Nephron (organoid): ENCODE measurements at regions not wholly inside any gene's neighbourhood (a gene's known extent, or its start where the extent isn't known, plus 50 kb on each side); places are given as distances from the start of the nearest gene placed in this dataset.
"Not testable (repeated sequence)": the region's sequence is repeated elsewhere in the genome, so short reads cannot be mapped to it uniquely, and the experiment has no call there.

Experiments
- H3K27ac Mint-ChIP-seq, 3 experiments: 2 replicates each; pipeline ENCODE4 v1.8.0; 2020; ENCODE audit warnings: mixed read lengths in 3 of 3, mild to moderate bottlenecking in 2 of 3, moderate library complexity in 1 of 3
- H3K27me3 Mint-ChIP-seq: 2 replicates; pipeline ENCODE4 v1.8.0; 2021; ENCODE audit warnings: low read depth, mild to moderate bottlenecking, moderate library complexity, mixed read lengths
- H3K36me3 Mint-ChIP-seq: 2 replicates; pipeline ENCODE4 v1.8.0; 2020; ENCODE audit warnings: low read depth, mixed read lengths
- H3K4me1 Mint-ChIP-seq: 2 replicates; pipeline ENCODE4 v1.8.0; 2020; ENCODE audit warnings: mixed read lengths
- H3K4me3 Mint-ChIP-seq, 3 experiments: 2 replicates each; pipeline ENCODE4 v1.8.0; 2020; ENCODE audit warnings: mild to moderate bottlenecking in 3 of 3, mixed read lengths in 3 of 3, moderate library complexity in 2 of 3
- H3K9me3 Mint-ChIP-seq: 2 replicates; pipeline ENCODE4 v1.8.0; 2020; ENCODE audit warnings: mixed read lengths

DNA sequence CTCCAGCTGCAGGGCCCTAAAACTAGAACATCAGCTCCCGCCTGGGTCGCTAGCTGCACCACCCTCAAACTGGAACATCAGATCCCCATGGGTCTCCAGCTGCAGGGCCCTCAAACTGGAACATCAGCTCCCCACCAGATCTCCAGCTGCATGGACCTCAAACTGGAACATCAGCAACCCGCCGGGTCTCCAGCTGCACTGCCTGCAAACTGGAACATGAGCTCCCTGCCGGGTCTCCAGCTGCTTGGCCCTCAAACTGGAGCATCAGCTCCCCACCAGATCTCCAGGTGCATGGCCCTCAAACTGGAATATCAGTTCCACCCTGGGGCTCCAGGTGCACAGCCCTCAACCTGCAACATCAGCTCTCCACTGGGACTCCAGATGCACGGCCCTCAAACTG, 82.7 kb downstream of the TFRC start:
- H3K36me3 Mint-ChIP-seq, H3K4me3 Mint-ChIP-seq, H3K9me3 Mint-ChIP-seq, H3K27ac Mint-ChIP-seq: not testable (repeated sequence)
- H3K4me1 Mint-ChIP-seq = peaks cover 12% of the 10 kb centered on the region
- H3K27me3 Mint-ChIP-seq = peaks cover 27% of the 10 kb centered on the region

DNA sequence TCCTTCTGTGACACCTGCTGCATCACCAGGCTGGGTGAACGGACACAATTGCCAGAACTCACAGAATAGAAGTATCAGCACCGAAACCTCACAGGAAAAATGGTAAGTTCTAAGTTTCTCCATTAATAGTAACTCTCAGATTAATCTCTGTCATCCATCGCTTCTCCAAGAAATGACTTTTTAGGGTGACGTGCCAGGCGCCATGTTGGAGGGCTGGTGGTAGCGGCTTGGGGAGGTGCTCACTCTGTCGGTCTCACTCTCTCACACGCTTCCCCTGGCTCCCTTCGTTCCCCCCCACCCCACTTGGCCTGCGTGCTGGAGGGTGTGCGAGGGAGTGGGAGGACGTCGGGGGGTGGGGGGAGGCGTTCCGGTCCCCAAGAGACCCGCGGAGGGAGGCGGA, 85.6 kb downstream of the TFRC start:
- H3K36me3 Mint-ChIP-seq = not testable (repeated sequence)

GRCh38 chr3:195994343-195994742, 86.0 kb upstream of the TNK2 start:
- not testable (repeated sequence) for H3K36me3 Mint-ChIP-seq, H3K9me3 Mint-ChIP-seq, H3K27ac Mint-ChIP-seq
- Mint-ChIP-seq H3K4me3 (peak overlapping the region; percentile 56 to 80 (median 72)), H3K27me3 (peaks cover 10% of the 10 kb centered on the region), H3K4me1 (peaks cover 17% of the 10 kb centered on the region)

More for the DNA sequence above, 85.6 kb downstream of the TFRC start:
- H3K27ac Mint-ChIP-seq, H3K9me3 Mint-ChIP-seq, H3K4me3 Mint-ChIP-seq: not testable (repeated sequence)
- peaks cover 26% of the 10 kb centered on the region for H3K27me3 Mint-ChIP-seq
- peaks cover 12% of the 10 kb centered on the region for H3K4me1 Mint-ChIP-seq

GRCh38 chr3:195993671-195994070, 85.3 kb upstream of the TNK2 start:
- H3K9me3 Mint-ChIP-seq, H3K36me3 Mint-ChIP-seq, H3K4me3 Mint-ChIP-seq, H3K27me3 Mint-ChIP-seq, H3K27ac Mint-ChIP-seq: not testable (repeated sequence)
- peaks cover 20% of the 10 kb centered on the region for H3K4me1 Mint-ChIP-seq

DNA sequence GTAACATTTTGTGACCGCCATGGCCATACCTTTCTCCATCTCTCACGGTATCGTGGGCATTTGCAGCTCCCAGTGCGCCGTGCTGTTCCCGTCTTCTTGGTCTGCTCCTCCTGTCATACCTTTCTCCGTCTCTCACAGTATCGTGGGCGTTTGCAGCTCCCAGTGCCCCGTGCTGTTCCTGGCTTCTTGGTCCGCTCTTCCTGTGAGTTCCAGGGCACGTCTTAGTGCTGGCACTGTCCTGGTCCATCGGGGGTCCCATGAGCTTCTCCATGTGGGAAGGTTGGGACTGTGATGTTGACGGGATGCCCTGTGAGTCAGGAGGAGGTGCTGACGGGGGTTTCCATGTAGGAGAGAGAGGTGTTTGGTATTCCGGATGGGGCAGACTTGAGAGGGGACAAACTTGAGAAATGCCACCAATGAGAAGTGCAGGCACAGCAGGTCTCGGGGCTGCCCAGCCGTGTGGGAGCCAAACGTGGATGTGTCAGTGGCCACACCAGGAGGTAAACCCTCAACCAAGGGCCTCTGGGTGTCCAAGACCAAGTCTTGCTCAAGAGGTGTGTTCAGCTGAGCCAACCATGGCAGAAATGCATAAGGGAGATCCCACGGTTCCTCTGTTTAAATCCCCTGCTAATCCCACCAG, 84.7 kb upstream of the TNK2 start:
- H3K4me3 Mint-ChIP-seq = peak overlapping the region; percentile 39 to 75 (median 53)
- not testable (repeated sequence) for H3K9me3 Mint-ChIP-seq, H3K27me3 Mint-ChIP-seq, H3K36me3 Mint-ChIP-seq
- peaks cover 21% of the 10 kb centered on the region for H3K4me1 Mint-ChIP-seq
- peak overlapping the region in 1 of 3 experiments; percentile 9 for H3K27ac Mint-ChIP-seq

GRCh38 chr3:195991986-195992385, 83.6 kb upstream of the TNK2 start:
- H3K9me3 Mint-ChIP-seq, H3K36me3 Mint-ChIP-seq, H3K27ac Mint-ChIP-seq, H3K27me3 Mint-ChIP-seq: not testable (repeated sequence)
- H3K4me1 Mint-ChIP-seq = peaks cover 21% of the 10 kb centered on the region
- H3K4me3 Mint-ChIP-seq = peak overlapping the region; percentile 73 to 83 (median 77)

- peak overlapping the region; percentile 86 to 94 (median 91) for H3K4me3 Mint-ChIP-seq
- H3K27ac Mint-ChIP-seq = peak overlapping the region; percentile 77 to 87 (median 78)
- not testable (repeated sequence) for H3K27me3 Mint-ChIP-seq, H3K9me3 Mint-ChIP-seq, H3K36me3 Mint-ChIP-seq
- peaks cover 21% of the 10 kb centered on the region for H3K4me1 Mint-ChIP-seq
Observed at GRCh38 chr3:195991243-195991642, 82.9 kb upstream of the TNK2 start.

DNA sequence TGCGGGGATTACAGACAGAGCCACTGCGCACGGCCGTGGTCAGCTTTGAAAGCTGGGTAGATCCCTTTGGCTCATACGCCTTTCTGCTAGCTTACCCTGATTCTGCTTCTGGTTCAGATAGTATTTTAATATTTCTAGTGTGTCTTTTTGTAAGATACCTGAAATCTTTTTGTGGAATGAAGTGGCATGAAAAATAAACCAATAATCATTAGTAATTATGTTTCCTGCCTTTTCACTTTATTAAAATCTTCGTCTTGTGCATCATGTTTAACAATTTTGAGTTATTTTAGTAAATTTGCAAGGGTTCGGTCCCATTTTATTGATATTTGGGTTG, 82.5 kb upstream of the TNK2 start:
- peak overlapping the region; percentile 77 to 87 (median 78) for H3K27ac Mint-ChIP-seq

DNA sequence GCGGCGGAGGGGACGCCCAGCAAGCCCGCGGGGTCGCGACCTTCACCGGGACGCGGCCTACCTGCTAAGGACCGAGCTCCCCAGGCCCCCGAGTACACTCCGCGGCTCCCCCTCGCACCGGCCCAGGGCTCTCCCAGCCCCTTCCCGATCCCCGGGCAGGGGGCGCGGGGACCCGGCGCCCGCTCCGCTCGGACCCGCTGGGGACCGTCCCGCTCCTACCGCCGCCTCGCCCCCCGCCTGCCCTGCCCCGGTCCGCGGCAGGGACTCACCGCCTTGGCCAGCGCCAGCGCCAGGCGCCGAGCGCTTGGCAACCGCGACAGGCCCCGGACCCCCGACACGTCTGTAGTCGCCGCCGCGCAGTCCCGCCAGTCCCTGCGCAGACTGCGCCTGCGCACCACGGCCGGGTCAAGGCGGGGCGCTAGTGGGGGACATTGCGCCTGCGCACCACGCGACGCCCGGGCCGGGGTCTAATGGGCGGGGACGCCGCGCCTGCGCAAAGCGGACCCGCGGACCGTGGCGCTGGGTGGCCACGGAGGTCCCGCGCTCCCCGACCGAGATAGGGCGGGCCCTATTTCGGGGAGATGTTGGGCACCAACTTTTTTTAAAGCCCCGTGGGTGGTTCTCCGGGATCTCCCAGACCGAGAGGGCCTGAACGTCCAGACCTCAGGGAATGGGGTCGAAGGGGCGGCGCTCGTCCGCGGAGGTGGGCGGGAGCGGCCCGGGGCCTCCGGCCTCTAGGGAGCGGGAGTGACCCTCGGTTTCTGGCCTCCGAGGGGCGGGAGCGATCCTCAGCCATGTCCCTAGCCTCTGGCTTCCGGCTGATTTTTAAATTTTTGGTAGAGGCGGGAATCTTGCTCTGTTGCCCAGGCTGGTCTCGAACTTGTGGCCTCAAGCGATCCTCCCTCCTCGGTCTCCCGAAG, 81.8 kb upstream of the TNK2 start:
- H3K27me3 Mint-ChIP-seq, H3K36me3 Mint-ChIP-seq, H3K9me3 Mint-ChIP-seq: not testable (repeated sequence)
- H3K27ac Mint-ChIP-seq = peak overlapping the region; percentile 77 to 87 (median 78)
- peaks cover 13% of the 10 kb centered on the region for H3K4me1 Mint-ChIP-seq
- peak overlapping the region; percentile 86 to 94 (median 91) for H3K4me3 Mint-ChIP-seq

More for the DNA sequence above, 82.5 kb upstream of the TNK2 start:
- peaks cover 20% of the 10 kb centered on the region for H3K4me1 Mint-ChIP-seq
- H3K36me3 Mint-ChIP-seq, H3K27me3 Mint-ChIP-seq, H3K9me3 Mint-ChIP-seq: not testable (repeated sequence)
- H3K4me3 Mint-ChIP-seq = peak overlapping the region; percentile 86 to 94 (median 91)

- H3K9me3 Mint-ChIP-seq, H3K36me3 Mint-ChIP-seq, H3K27me3 Mint-ChIP-seq, H3K27ac Mint-ChIP-seq, H3K4me1 Mint-ChIP-seq: not testable (repeated sequence)
- H3K4me3 Mint-ChIP-seq = peak overlapping the region; percentile 71 to 76 (median 74)
Observed at GRCh38 chr3:195989197-195989920, 81.0 kb upstream of the TNK2 start.

DNA sequence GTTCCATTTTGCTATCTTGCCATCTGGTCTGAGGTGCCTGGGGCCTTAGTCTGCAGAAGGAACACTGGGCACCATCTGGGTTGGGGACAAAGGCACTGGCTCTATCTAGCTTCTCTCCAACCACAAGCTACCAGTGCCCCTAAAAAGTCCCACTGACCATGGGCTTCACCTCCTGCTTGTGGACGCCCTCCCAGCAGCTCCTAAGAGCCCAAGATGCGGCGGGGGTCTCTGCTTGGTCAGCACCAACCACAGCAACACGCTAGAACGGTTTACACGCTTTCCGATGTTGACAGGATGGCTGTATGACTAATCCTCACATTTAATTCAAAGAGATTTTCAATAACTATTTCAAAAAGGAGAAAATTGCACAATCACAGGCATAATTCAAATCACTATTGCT, 80.4 kb upstream of the TNK2 start:
- not testable (repeated sequence) for H3K27ac Mint-ChIP-seq, H3K36me3 Mint-ChIP-seq, H3K4me1 Mint-ChIP-seq, H3K9me3 Mint-ChIP-seq, H3K27me3 Mint-ChIP-seq
- H3K4me3 Mint-ChIP-seq = peak overlapping the region; percentile 71 to 76 (median 74)

- H3K4me1 Mint-ChIP-seq = not testable (repeated sequence)
Observed at GRCh38 chr3:195987001-195987400, 78.7 kb upstream of the TNK2 start.

DNA sequence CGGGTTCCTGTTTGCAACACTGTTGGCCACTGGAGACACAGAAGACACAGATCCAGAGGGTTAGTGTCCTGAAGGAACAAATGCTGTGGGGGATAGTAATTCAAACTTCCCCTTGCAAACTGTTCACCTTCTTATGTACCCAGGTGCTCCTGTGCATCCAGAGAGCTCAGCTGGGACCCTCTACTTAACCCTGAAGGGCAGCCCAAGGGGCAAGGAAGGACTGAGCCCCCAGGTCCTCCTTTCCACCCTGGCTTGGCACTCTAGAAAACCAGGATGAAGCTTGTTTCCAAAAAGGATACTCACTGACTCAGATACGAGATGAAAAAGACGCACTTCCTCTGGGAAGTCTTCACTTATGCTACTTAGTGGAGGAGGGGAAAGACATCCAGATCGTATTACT, 78.2 kb upstream of the TNK2 start:
- not testable (repeated sequence) for H3K9me3 Mint-ChIP-seq, H3K27ac Mint-ChIP-seq, H3K36me3 Mint-ChIP-seq, H3K4me3 Mint-ChIP-seq, H3K4me1 Mint-ChIP-seq, H3K27me3 Mint-ChIP-seq

More at GRCh38 chr3:195987001-195987400, 78.7 kb upstream of the TNK2 start:
- H3K36me3 Mint-ChIP-seq, H3K4me3 Mint-ChIP-seq, H3K27ac Mint-ChIP-seq, H3K9me3 Mint-ChIP-seq, H3K27me3 Mint-ChIP-seq: not testable (repeated sequence)

DNA sequence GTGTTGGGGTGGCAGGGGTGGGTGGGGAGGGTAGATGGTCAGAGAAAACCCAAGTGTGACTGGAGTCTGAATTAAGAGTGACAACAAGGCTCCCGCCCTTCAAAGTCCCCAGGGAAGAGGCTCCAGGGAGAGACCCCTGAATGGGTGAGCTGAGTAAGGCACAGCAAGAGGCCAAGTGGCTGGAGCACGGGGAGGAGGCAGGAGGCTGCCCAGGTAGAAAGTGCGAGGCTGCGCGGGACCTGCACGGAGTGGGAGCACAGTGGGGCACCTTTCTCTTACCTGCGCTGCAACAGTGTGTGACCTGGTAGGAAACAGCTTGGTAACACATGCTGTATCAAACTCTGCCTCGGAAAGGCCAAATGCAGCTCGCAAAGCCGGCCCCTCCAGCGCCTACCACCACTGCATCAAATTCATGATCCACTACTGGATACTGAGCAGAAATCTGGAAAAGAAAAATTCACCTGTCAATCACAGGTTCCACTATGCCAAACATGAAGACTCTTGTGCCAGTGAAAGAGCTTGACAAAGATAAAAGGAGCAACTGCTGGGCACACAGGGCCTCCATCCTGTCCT, 77.1 kb upstream of the TNK2 start:
- not testable (repeated sequence) for H3K27me3 Mint-ChIP-seq, H3K4me3 Mint-ChIP-seq, H3K36me3 Mint-ChIP-seq, H3K9me3 Mint-ChIP-seq, H3K27ac Mint-ChIP-seq, H3K4me1 Mint-ChIP-seq
